Large intestine (tissue), 3 donors: ENCODE measurements at regions not wholly inside any gene's neighbourhood (a gene's known extent, or its start where the extent isn't known, plus 50 kb on each side); places are given as distances from the start of the nearest gene placed in this dataset.

Experiments
- DNase-seq, 2 donors: peaks; one replicate each; pipeline versions ENCODE4 v3.0.0 to v3.0.0-alpha.2; 2013
- H3K27ac ChIP-seq: one replicate; pipeline ENCODE4 v1.5.1; 2013; ENCODE audit warnings: low read length
- H3K27me3 ChIP-seq: 2 replicates; pipeline ENCODE4 v1.6.1; 2013; ENCODE audit warnings: low read length; ENCODE audit not compliant: control insufficient read depth, insufficient read depth
- H3K36me3 ChIP-seq: 2 replicates; pipeline ENCODE4 v1.6.1; 2013; ENCODE audit warnings: low read length; ENCODE audit not compliant: control insufficient read depth, insufficient read depth
- H3K4me1 ChIP-seq: one replicate; pipeline ENCODE4 v1.6.1; 2013; ENCODE audit warnings: low read length; ENCODE audit not compliant: control insufficient read depth, insufficient read depth
- H3K4me3 ChIP-seq: one replicate; pipeline ENCODE4 v1.5.1; 2013; ENCODE audit warnings: low read length
- H3K9me3 ChIP-seq: one replicate; pipeline ENCODE4 v1.6.1; 2013; ENCODE audit warnings: mild to moderate bottlenecking, low read depth, low read length, moderate library complexity; ENCODE audit not compliant: control insufficient read depth
- WGBS: methylation state at CpG from one replicate; pipeline ENCODE4 v1.1.5; 2013; ENCODE audit warnings: low lambda C conversion rate; ENCODE audit not compliant: insufficient coverage; 5-methylcytosine and 5-hydroxymethylcytosine counted together

GRCh38 chr5:74310997-74311930, 329.3 kb downstream of the ENC1 start:
- Histone ChIP-seq H3K27ac (no peak overlapping the region), H3K27me3 (no peaks in the 10 kb centered on the region), H3K36me3 (no peaks in the 10 kb centered on the region), H3K4me1 (peaks cover 9% of the 10 kb centered on the region), H3K9me3 (no peaks in the 10 kb centered on the region), H3K4me3 (no peak overlapping the region)
- no peak for DNase-seq
- WGBS, result 100% methylated on average over 2 of the region's 8 CpGs

- Histone ChIP-seq H3K9me3 (no peaks in the 10 kb centered on the region), H3K4me1 (peaks cover 5% of the 10 kb centered on the region), H3K4me3 (no peak overlapping the region), H3K27me3 (no peaks in the 10 kb centered on the region), H3K27ac (no peak overlapping the region), H3K36me3 (no peaks in the 10 kb centered on the region)
- DNase-seq, result no peak
- 100% methylated on average over 1 of the region's 3 CpGs for WGBS
These were observed 330.1 kb downstream of the ENC1 start for GRCh38 chr5:74310386-74310785.

GRCh38 chr5:74309050-74309449, 331.5 kb downstream of the ENC1 start:
- no peaks in the 10 kb centered on the region for H3K9me3 ChIP-seq
- H3K36me3 ChIP-seq, result no peaks in the 10 kb centered on the region
- peak; percentile 11 to 53 for DNase-seq
- no peak overlapping the region for H3K4me3 ChIP-seq
- H3K4me1 ChIP-seq, result peaks cover 5% of the 10 kb centered on the region
- H3K27ac ChIP-seq, result no peak overlapping the region
- H3K27me3 ChIP-seq, result no peaks in the 10 kb centered on the region

GRCh38 chr5:74306845-74307244, 333.7 kb downstream of the ENC1 start:
- DNase-seq, result no peak
- WGBS, result no CpG with 5 or more reads among the region's 2 CpGs
- no peak overlapping the region for H3K27ac ChIP-seq
- H3K27me3 ChIP-seq, result no peaks in the 10 kb centered on the region
- no peaks in the 10 kb centered on the region for H3K9me3 ChIP-seq
- peaks cover 5% of the 10 kb centered on the region for H3K4me1 ChIP-seq
- no peak overlapping the region for H3K4me3 ChIP-seq
- H3K36me3 ChIP-seq, result no peaks in the 10 kb centered on the region

GRCh38 chr5:74304536-74304935, 336.0 kb downstream of the ENC1 start:
- WGBS, result no CpG with 5 or more reads among the region's 1 CpG
- H3K27me3 ChIP-seq, result no peaks in the 10 kb centered on the region
- no peaks in the 10 kb centered on the region for H3K36me3 ChIP-seq
- no peak overlapping the region for H3K27ac ChIP-seq
- H3K4me3 ChIP-seq, result no peak overlapping the region
- no peak for DNase-seq
- H3K9me3 ChIP-seq, result no peaks in the 10 kb centered on the region
- H3K4me1 ChIP-seq, result peaks cover 5% of the 10 kb centered on the region

GRCh38 chr5:74303578-74303977, 336.9 kb downstream of the ENC1 start:
- Histone ChIP-seq H3K36me3 (no peaks in the 10 kb centered on the region), H3K4me3 (no peak overlapping the region), H3K4me1 (no peaks in the 10 kb centered on the region), H3K27me3 (no peaks in the 10 kb centered on the region), H3K9me3 (no peaks in the 10 kb centered on the region), H3K27ac (no peak overlapping the region)
- WGBS, result no CpG with 5 or more reads among the region's 3 CpGs
- DNase-seq, result no peak

- Histone ChIP-seq H3K4me1 (no peaks in the 10 kb centered on the region), H3K9me3 (no peaks in the 10 kb centered on the region), H3K27ac (no peak overlapping the region), H3K4me3 (no peak overlapping the region), H3K27me3 (no peaks in the 10 kb centered on the region), H3K36me3 (no peaks in the 10 kb centered on the region)
- DNase-seq, result no peak
These were observed 339.0 kb downstream of the ENC1 start for GRCh38 chr5:74301576-74301975.

- Histone ChIP-seq H3K4me1 (no peaks in the 10 kb centered on the region), H3K9me3 (no peaks in the 10 kb centered on the region), H3K4me3 (no peak overlapping the region), H3K27ac (no peak overlapping the region), H3K27me3 (no peaks in the 10 kb centered on the region), H3K36me3 (no peaks in the 10 kb centered on the region)
- no CpG with 5 or more reads among the region's 6 CpGs for WGBS
- no peak for DNase-seq
These were observed 339.6 kb downstream of the ENC1 start for GRCh38 chr5:74300808-74301389.

GRCh38 chr5:74299833-74300232, 340.7 kb downstream of the ENC1 start:
- DNase-seq, result no peak
- WGBS, result 56% methylated on average over 2 of the region's 2 CpGs
- H3K4me1 ChIP-seq, result no peaks in the 10 kb centered on the region
- H3K27ac ChIP-seq, result no peak overlapping the region
- no peaks in the 10 kb centered on the region for H3K9me3 ChIP-seq
- H3K4me3 ChIP-seq, result no peak overlapping the region
- no peaks in the 10 kb centered on the region for H3K27me3 ChIP-seq
- H3K36me3 ChIP-seq, result no peaks in the 10 kb centered on the region

- Histone ChIP-seq H3K27me3 (no peaks in the 10 kb centered on the region), H3K36me3 (no peaks in the 10 kb centered on the region), H3K4me1 (no peaks in the 10 kb centered on the region), H3K4me3 (no peak overlapping the region), H3K27ac (no peak overlapping the region), H3K9me3 (no peaks in the 10 kb centered on the region)
- 80% methylated on average over 1 of the region's 9 CpGs for WGBS
- DNase-seq, result peak; percentile 17 to 20
These were observed 343.7 kb downstream of the ENC1 start for GRCh38 chr5:74296685-74297408.
